Stimulated activated naive CD8-positive, alpha-beta T cell treated with anti-CD3 and anti-CD28 coated beads, Interleukin-15, amount 100 ng/mL, for 72 hours (primary cell): ENCODE measurements at regions not wholly inside any gene's neighbourhood (a gene's known extent, or its start where the extent isn't known, plus 50 kb on each side); places are given as distances from the start of the nearest gene placed in this dataset.
"Not testable (repeated sequence)": the region's sequence is repeated elsewhere in the genome, so short reads cannot be mapped to it uniquely, and the experiment has no call there.

Experiments used
- ATAC-seq: fragments of 150-1000 bp; cut with Tn5 transposase; 2 replicates; pipeline ENCODE4 v1.10.0; 2021; ENCODE audit warnings: mild to moderate bottlenecking, moderate library complexity
- DNase-seq, 2 donors: peaks; one replicate each; pipeline ENCODE4 v3.0.0; 2021 to 2022
- H3K27ac Mint-ChIP-seq, 2 donors: one replicate each; pipeline ENCODE4 v1.8.0; 2022; ENCODE audit warnings: mild to moderate bottlenecking in 2 of 2, mixed read lengths in 2 of 2, moderate library complexity in 2 of 2
- H3K27me3 Mint-ChIP-seq: one replicate; pipeline ENCODE4 v1.8.0; 2022; ENCODE audit warnings: mixed read lengths
- H3K4me1 Mint-ChIP-seq: one replicate; pipeline ENCODE4 v1.8.0; 2022; ENCODE audit warnings: mild to moderate bottlenecking, mixed read lengths
- H3K4me3 Mint-ChIP-seq, 2 donors: one replicate each; pipeline ENCODE4 v1.8.0; 2022; ENCODE audit warnings: mild to moderate bottlenecking in 2 of 2, mixed read lengths in 2 of 2, moderate library complexity in 1 of 2
- H3K9me3 Mint-ChIP-seq, 2 donors: one replicate each; pipeline ENCODE4 v1.8.0; 2022; ENCODE audit warnings: mixed read lengths in 2 of 2

DNA sequence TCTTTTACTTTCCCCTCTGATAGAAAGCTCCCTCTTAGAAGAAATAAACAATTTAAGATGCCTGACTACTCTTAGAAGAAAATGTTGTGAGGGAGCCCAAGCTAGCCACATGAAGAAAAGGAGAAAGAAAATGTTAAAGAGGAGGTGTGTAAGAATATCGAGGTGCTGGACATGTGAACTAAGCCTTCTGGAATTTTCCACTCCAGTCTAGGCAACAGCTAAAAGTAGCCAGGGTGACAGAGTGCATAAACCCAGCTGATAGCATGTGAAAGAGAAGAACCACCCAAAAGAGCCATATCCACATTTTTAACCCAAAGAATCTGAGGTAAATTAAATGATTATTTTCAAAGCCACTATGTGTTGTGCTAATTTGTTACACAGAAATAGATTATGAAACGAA is 1690.6 kb upstream of the LRRTM3 start:
- no peak overlapping the region for H3K27ac Mint-ChIP-seq
- H3K9me3 Mint-ChIP-seq: peaks cover 0 to 12% of the 10 kb centered on the region in 2 donors
- DNase-seq (no peak), ATAC-seq (no peak)
- H3K4me3 Mint-ChIP-seq: no peak overlapping the region
- H3K4me1 Mint-ChIP-seq: no peaks in the 10 kb centered on the region
- H3K27me3 Mint-ChIP-seq: no peaks in the 10 kb centered on the region

GRCh38 chr10:65235846-65236245 is 1690.0 kb upstream of the LRRTM3 start:
- peaks cover 0 to 12% of the 10 kb centered on the region in 2 donors for H3K9me3 Mint-ChIP-seq
- H3K27me3 Mint-ChIP-seq: no peaks in the 10 kb centered on the region
- no peak overlapping the region for H3K4me3 Mint-ChIP-seq
- no peaks in the 10 kb centered on the region for H3K4me1 Mint-ChIP-seq
- DNase-seq (no peak), ATAC-seq (no peak)
- no peak overlapping the region for H3K27ac Mint-ChIP-seq

DNA sequence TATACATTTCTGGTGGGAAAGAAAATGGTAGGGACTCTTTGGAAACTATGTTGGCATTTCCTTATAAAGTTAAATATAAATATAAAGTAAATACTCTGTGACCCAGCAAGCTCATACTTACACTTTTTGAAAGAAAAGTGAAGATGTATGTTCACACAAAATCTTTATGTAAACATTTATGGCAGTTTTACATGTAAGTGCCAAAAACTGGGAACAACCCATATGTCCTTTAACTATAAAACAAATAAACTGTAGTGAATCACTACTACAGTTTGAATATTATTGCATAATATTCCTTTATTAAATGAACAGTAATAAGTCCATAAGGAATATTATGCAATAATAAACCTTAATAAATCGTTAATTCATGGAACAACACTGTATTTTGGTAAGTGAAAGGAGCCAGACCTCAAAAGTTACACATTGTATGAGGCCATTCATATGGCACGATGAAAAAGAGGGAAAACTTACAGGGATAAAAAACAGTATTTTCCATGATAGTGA is 1660.3 kb upstream of the LRRTM3 start:
- H3K9me3 Mint-ChIP-seq: peaks cover 6 to 22% of the 10 kb centered on the region in 2 donors
- ATAC-seq (no peak), DNase-seq (no peak)
- no peak overlapping the region for H3K4me3 Mint-ChIP-seq
- H3K27me3 Mint-ChIP-seq: no peaks in the 10 kb centered on the region
- no peaks in the 10 kb centered on the region for H3K4me1 Mint-ChIP-seq
- H3K27ac Mint-ChIP-seq: no peak overlapping the region

DNA sequence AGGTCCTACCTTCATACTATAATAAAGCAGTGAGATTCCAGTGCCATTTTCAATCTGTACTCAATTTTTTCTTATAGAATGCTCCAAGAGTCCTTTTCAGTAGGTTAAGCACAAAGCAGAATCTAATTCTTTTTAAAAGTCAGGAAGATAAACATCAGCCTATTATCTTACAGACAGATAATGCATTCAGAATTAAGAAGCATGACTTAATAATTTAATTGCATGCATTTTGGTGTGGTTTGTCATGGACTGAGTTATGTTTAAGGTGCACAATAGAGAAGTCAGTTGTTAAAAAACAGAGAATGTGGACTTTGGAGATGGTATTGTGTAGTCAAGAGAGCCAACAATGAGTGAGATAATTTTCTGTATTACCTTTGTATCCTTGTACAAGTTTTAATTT is 1656.3 kb upstream of the LRRTM3 start:
- not testable (repeated sequence) for H3K4me1 Mint-ChIP-seq, H3K27me3 Mint-ChIP-seq, ATAC-seq, DNase-seq, H3K27ac Mint-ChIP-seq, H3K4me3 Mint-ChIP-seq, H3K9me3 Mint-ChIP-seq

DNA sequence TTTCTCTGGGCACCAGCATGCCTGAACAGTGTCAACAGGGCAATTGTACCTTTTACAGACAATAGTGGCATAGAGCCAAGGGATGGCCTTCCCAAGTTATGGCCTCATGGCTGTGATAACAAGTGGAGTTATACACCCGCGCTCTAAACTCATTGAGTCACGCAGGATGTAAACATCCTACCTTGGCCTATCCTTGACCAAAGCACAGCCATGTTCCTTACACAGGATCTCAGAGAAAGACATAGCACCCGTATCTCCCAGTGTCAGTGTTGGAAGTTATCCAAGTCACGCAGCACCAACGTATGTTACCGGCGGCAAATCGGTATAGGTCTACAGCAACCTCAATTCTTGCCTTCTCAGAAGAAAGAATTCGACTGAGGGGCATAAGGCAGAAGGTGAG is 1654.9 kb upstream of the LRRTM3 start:
- Mint-ChIP-seq H3K4me3 (no peak overlapping the region), H3K27me3 (no peaks in the 10 kb centered on the region), H3K9me3 (no peaks in the 10 kb centered on the region), H3K4me1 (no peaks in the 10 kb centered on the region), H3K27ac (peak overlapping the region in 1 of 2 donors; percentile 52)
- ATAC-seq (no peak), DNase-seq (no peak)

GRCh38 chr10:65273115-65273514 is 1652.7 kb upstream of the LRRTM3 start:
- Mint-ChIP-seq H3K4me1 (no peaks in the 10 kb centered on the region), H3K4me3 (no peak overlapping the region), H3K27ac (no peak overlapping the region), H3K9me3 (peaks cover 0 to under 1% of the 10 kb centered on the region in 2 donors), H3K27me3 (no peaks in the 10 kb centered on the region)
- DNase-seq (no peak), ATAC-seq (no peak)

- H3K27me3 Mint-ChIP-seq: no peaks in the 10 kb centered on the region
- H3K27ac Mint-ChIP-seq: no peak overlapping the region
- no peak overlapping the region for H3K4me3 Mint-ChIP-seq
- ATAC-seq (no peak), DNase-seq (no peak)
- no peaks in the 10 kb centered on the region for H3K4me1 Mint-ChIP-seq
- peaks cover 0 to 15% of the 10 kb centered on the region in 2 donors for H3K9me3 Mint-ChIP-seq
Observed at GRCh38 chr10:65275296-65275695, 1650.5 kb upstream of the LRRTM3 start.

- H3K9me3 Mint-ChIP-seq: peaks cover 8 to 14% of the 10 kb centered on the region in 2 donors
- H3K4me3 Mint-ChIP-seq: no peak overlapping the region
Observed at GRCh38 chr10:65284495-65285041, 1641.3 kb upstream of the LRRTM3 start.

GRCh38 chr10:65285726-65286125 is 1640.1 kb upstream of the LRRTM3 start:
- ATAC-seq, H3K4me3 Mint-ChIP-seq: not testable (repeated sequence)

More at GRCh38 chr10:65284495-65285041, 1641.3 kb upstream of the LRRTM3 start:
- H3K27ac Mint-ChIP-seq: no peak overlapping the region
- no peaks in the 10 kb centered on the region for H3K27me3 Mint-ChIP-seq
- H3K4me1 Mint-ChIP-seq: no peaks in the 10 kb centered on the region
- ATAC-seq (no peak), DNase-seq (no peak)

DNA sequence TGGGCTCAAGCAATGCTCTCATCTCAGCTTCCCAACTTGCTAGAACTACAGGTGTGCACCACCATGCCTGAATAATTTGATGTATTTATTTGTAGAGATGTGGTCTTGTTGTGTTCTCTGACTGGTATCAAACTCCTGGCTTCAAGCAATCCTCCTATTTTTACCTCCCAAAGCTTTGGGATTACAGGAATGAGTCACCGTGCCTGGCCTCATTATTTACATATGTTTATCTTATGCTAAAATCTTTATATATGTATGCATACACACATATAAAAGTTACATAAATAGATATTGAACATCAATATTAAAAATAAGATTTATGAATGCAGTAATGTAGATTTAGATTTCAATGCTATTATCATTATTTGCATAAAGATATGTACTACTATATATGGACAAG is 1634.5 kb upstream of the LRRTM3 start:
- ATAC-seq: no peak
- Mint-ChIP-seq H3K4me1 (no peaks in the 10 kb centered on the region), H3K27ac (no peak overlapping the region)

More at GRCh38 chr10:65285726-65286125, 1640.1 kb upstream of the LRRTM3 start:
- H3K27ac Mint-ChIP-seq, H3K27me3 Mint-ChIP-seq, DNase-seq, H3K4me1 Mint-ChIP-seq: not testable (repeated sequence)
- peaks cover 8 to 17% of the 10 kb centered on the region in 2 donors for H3K9me3 Mint-ChIP-seq

DNA sequence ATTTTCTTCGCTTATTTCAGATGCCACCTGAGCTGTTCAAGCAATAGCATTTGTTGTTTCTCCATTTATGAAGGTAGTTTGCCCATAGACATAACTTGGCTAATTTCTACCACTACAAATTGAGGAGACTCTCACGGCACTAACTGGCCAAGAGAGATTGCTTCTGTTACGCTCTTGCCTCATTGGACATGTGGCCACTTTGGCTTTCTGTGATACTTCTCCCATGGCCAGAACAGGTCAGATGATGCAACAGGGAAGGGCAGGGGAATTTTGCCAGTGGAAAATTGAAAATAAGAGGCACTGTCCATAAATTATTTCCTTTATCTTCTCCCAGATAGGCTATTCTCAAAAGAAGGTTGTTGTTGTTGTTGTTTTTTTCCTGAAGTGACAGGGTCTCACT is 1633.3 kb upstream of the LRRTM3 start:
- no peaks in the 10 kb centered on the region for H3K27me3 Mint-ChIP-seq
- no peak for ATAC-seq
- H3K27ac Mint-ChIP-seq: no peak overlapping the region
- no peak for DNase-seq
- H3K9me3 Mint-ChIP-seq: peaks cover 4 to 12% of the 10 kb centered on the region in 2 donors
- no peaks in the 10 kb centered on the region for H3K4me1 Mint-ChIP-seq
- H3K4me3 Mint-ChIP-seq: no peak overlapping the region

More for the DNA sequence above, 1634.5 kb upstream of the LRRTM3 start:
- Mint-ChIP-seq H3K4me3 (no peak overlapping the region), H3K27me3 (no peaks in the 10 kb centered on the region), H3K9me3 (peaks cover 4 to 9% of the 10 kb centered on the region in 2 donors)
- no peak for DNase-seq

- no peak for DNase-seq
- no peak overlapping the region for H3K4me3 Mint-ChIP-seq
- no peaks in the 10 kb centered on the region for H3K4me1 Mint-ChIP-seq
- no peak overlapping the region for H3K27ac Mint-ChIP-seq
- H3K9me3 Mint-ChIP-seq: peaks cover 4 to 14% of the 10 kb centered on the region in 2 donors
- H3K27me3 Mint-ChIP-seq: no peaks in the 10 kb centered on the region
- ATAC-seq: no peak
Observed at GRCh38 chr10:65294329-65294728, 1631.5 kb upstream of the LRRTM3 start.

DNA sequence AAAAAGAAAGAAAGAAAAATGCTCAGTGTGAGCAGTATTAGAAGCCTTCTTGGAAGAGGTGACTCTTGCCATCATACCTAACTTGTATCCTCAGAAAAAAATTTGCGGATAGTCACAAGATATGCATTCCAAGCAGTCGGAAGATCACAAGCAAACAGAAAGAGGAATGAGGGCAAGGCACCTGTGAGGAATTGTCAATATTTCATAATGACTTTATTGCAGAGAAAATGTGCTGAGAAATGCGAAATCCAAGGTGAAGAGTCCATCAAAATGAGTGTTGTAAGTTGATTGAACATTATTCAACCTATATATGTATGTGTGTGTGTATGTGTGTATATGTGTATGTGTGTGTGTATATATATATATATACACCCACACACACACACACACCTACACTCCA is 1624.7 kb upstream of the LRRTM3 start:
- no peaks in the 10 kb centered on the region for H3K27me3 Mint-ChIP-seq
- no peak overlapping the region for H3K4me3 Mint-ChIP-seq
- DNase-seq: no peak
- ATAC-seq: no peak
- peaks cover 0 to 13% of the 10 kb centered on the region in 2 donors for H3K9me3 Mint-ChIP-seq
- no peak overlapping the region for H3K27ac Mint-ChIP-seq
- H3K4me1 Mint-ChIP-seq: no peaks in the 10 kb centered on the region

GRCh38 chr10:65306201-65306600 is 1619.6 kb upstream of the LRRTM3 start:
- DNase-seq (no peak), ATAC-seq (no peak)
- Mint-ChIP-seq H3K9me3 (peaks cover 0 to 7% of the 10 kb centered on the region in 2 donors), H3K27ac (no peak overlapping the region), H3K27me3 (no peaks in the 10 kb centered on the region), H3K4me3 (no peak overlapping the region), H3K4me1 (no peaks in the 10 kb centered on the region)

GRCh38 chr10:65312876-65313275 is 1613.0 kb upstream of the LRRTM3 start:
- Mint-ChIP-seq H3K27me3 (no peaks in the 10 kb centered on the region), H3K9me3 (peaks cover 0 to 13% of the 10 kb centered on the region in 2 donors), H3K4me3 (no peak overlapping the region), H3K27ac (no peak overlapping the region), H3K4me1 (no peaks in the 10 kb centered on the region)
- DNase-seq: no peak
- no peak for ATAC-seq

GRCh38 chr10:65313406-65313805 is 1612.4 kb upstream of the LRRTM3 start:
- H3K4me1 Mint-ChIP-seq: no peaks in the 10 kb centered on the region
- ATAC-seq (no peak), DNase-seq (no peak)
- H3K4me3 Mint-ChIP-seq: no peak overlapping the region
- H3K9me3 Mint-ChIP-seq: peaks cover 0 to 13% of the 10 kb centered on the region in 2 donors
- no peak overlapping the region for H3K27ac Mint-ChIP-seq
- no peaks in the 10 kb centered on the region for H3K27me3 Mint-ChIP-seq

- no peak for DNase-seq
- Mint-ChIP-seq H3K4me3 (no peak overlapping the region), H3K27ac (no peak overlapping the region), H3K27me3 (no peaks in the 10 kb centered on the region), H3K9me3 (peaks cover 0 to 6% of the 10 kb centered on the region in 2 donors), H3K4me1 (no peaks in the 10 kb centered on the region)
- ATAC-seq: no peak
Observed at GRCh38 chr10:65314253-65314652, 1611.6 kb upstream of the LRRTM3 start.
